T-helper 2 cell treated with Interferon-gamma antibody and Interleukin-4, amounts not matched to agents 5 μg/mL and 100 μg/mL, for 36 hours (primary cell): ENCODE measurements at regions not wholly inside any gene's neighbourhood (a gene's known extent, or its start where the extent isn't known, plus 50 kb on each side); places are given as distances from the start of the nearest gene placed in this dataset.
A peak's percentile ranks its signal among the peaks of the same experiment; 100 is the strongest.

Experiments
- DNase-seq: peaks from one replicate; pipeline ENCODE4 v3.0.0; 2021; ENCODE audit warnings: low spot score
- H3K27ac Mint-ChIP-seq: one replicate; pipeline ENCODE4 v1.8.0; 2021; ENCODE audit warnings: mild to moderate bottlenecking, mixed read lengths
- H3K27me3 Mint-ChIP-seq: one replicate; pipeline ENCODE4 v1.8.0; 2021; ENCODE audit warnings: low read depth, mixed read lengths
- H3K36me3 Mint-ChIP-seq: one replicate; pipeline ENCODE4 v1.8.0; 2021; ENCODE audit warnings: low read depth, mixed read lengths
- H3K4me1 Mint-ChIP-seq: one replicate; pipeline ENCODE4 v1.8.0; 2021; ENCODE audit warnings: low read depth, mixed read lengths
- H3K4me3 Mint-ChIP-seq: one replicate; pipeline ENCODE4 v1.8.0; 2022; ENCODE audit warnings: mild to moderate bottlenecking, moderate library complexity, mixed read lengths
- H3K9me3 Mint-ChIP-seq: one replicate; pipeline ENCODE4 v1.8.0; 2021; ENCODE audit warnings: mixed read lengths

GRCh38 chr6:138570725-138571029 lies 71.4 kb upstream of the NHSL1 start:
- peaks cover 20% of the 10 kb centered on the region for H3K27me3 Mint-ChIP-seq
- no peaks in the 10 kb centered on the region for H3K9me3 Mint-ChIP-seq
- DNase-seq: no peak
- no peaks in the 10 kb centered on the region for H3K4me1 Mint-ChIP-seq
- H3K4me3 Mint-ChIP-seq: no peak overlapping the region
- H3K27ac Mint-ChIP-seq: no peak overlapping the region
- no peaks in the 10 kb centered on the region for H3K36me3 Mint-ChIP-seq

GRCh38 chr6:138571181-138571580 lies 71.9 kb upstream of the NHSL1 start:
- DNase-seq: no peak
- H3K4me1 Mint-ChIP-seq: no peaks in the 10 kb centered on the region
- H3K36me3 Mint-ChIP-seq: no peaks in the 10 kb centered on the region
- H3K4me3 Mint-ChIP-seq: no peak overlapping the region
- peaks cover 20% of the 10 kb centered on the region for H3K27me3 Mint-ChIP-seq
- no peak overlapping the region for H3K27ac Mint-ChIP-seq
- H3K9me3 Mint-ChIP-seq: no peaks in the 10 kb centered on the region

GRCh38 chr6:138571585-138572166 lies 72.4 kb upstream of the NHSL1 start:
- Mint-ChIP-seq H3K4me1 (no peaks in the 10 kb centered on the region), H3K4me3 (no peak overlapping the region), H3K27me3 (peaks cover 20% of the 10 kb centered on the region), H3K9me3 (no peaks in the 10 kb centered on the region), H3K27ac (no peak overlapping the region), H3K36me3 (no peaks in the 10 kb centered on the region)
- DNase-seq: no peak

- H3K27me3 Mint-ChIP-seq: peaks cover 20% of the 10 kb centered on the region
- DNase-seq: no peak
- no peak overlapping the region for H3K27ac Mint-ChIP-seq
- H3K9me3 Mint-ChIP-seq: no peaks in the 10 kb centered on the region
- H3K4me1 Mint-ChIP-seq: no peaks in the 10 kb centered on the region
- H3K4me3 Mint-ChIP-seq: no peak overlapping the region
- H3K36me3 Mint-ChIP-seq: no peaks in the 10 kb centered on the region
These were observed 73.0 kb upstream of the NHSL1 start for GRCh38 chr6:138572167-138572875.

GRCh38 chr6:138572885-138573284 lies 73.6 kb upstream of the NHSL1 start:
- Mint-ChIP-seq H3K4me3 (no peak overlapping the region), H3K27ac (no peak overlapping the region), H3K4me1 (no peaks in the 10 kb centered on the region), H3K9me3 (no peaks in the 10 kb centered on the region), H3K27me3 (peaks cover 16% of the 10 kb centered on the region), H3K36me3 (no peaks in the 10 kb centered on the region)
- DNase-seq: no peak

- DNase-seq: no peak
- Mint-ChIP-seq H3K36me3 (no peaks in the 10 kb centered on the region), H3K4me3 (no peak overlapping the region), H3K27me3 (peaks cover 13% of the 10 kb centered on the region), H3K27ac (no peak overlapping the region), H3K9me3 (no peaks in the 10 kb centered on the region), H3K4me1 (no peaks in the 10 kb centered on the region)
These were observed 76.0 kb upstream of the NHSL1 start for GRCh38 chr6:138575257-138575656.

- Mint-ChIP-seq H3K4me3 (no peak overlapping the region), H3K36me3 (no peaks in the 10 kb centered on the region), H3K27me3 (peaks cover 13% of the 10 kb centered on the region), H3K9me3 (no peaks in the 10 kb centered on the region), H3K4me1 (no peaks in the 10 kb centered on the region), H3K27ac (no peak overlapping the region)
- DNase-seq: no peak
These were observed 77.0 kb upstream of the NHSL1 start for GRCh38 chr6:138576313-138576712.

- no peaks in the 10 kb centered on the region for H3K9me3 Mint-ChIP-seq
- H3K36me3 Mint-ChIP-seq: no peaks in the 10 kb centered on the region
- no peak overlapping the region for H3K4me3 Mint-ChIP-seq
- peaks cover 11% of the 10 kb centered on the region for H3K27me3 Mint-ChIP-seq
- no peaks in the 10 kb centered on the region for H3K4me1 Mint-ChIP-seq
- no peak overlapping the region for H3K27ac Mint-ChIP-seq
- DNase-seq: no peak
These were observed 78.0 kb upstream of the NHSL1 start for GRCh38 chr6:138577151-138577915.

- no peak overlapping the region for H3K27ac Mint-ChIP-seq
- DNase-seq: no peak
- no peaks in the 10 kb centered on the region for H3K36me3 Mint-ChIP-seq
- no peak overlapping the region for H3K4me3 Mint-ChIP-seq
- H3K9me3 Mint-ChIP-seq: no peaks in the 10 kb centered on the region
- H3K27me3 Mint-ChIP-seq: peaks cover 2% of the 10 kb centered on the region
- peaks cover 6% of the 10 kb centered on the region for H3K4me1 Mint-ChIP-seq
These were observed 80.7 kb upstream of the NHSL1 start for GRCh38 chr6:138580040-138580439.

GRCh38 chr6:138580801-138581200 lies 81.5 kb upstream of the NHSL1 start:
- DNase-seq: no peak
- Mint-ChIP-seq H3K9me3 (no peaks in the 10 kb centered on the region), H3K36me3 (no peaks in the 10 kb centered on the region), H3K4me3 (no peak overlapping the region), H3K27me3 (peaks cover 2% of the 10 kb centered on the region), H3K27ac (no peak overlapping the region), H3K4me1 (peaks cover 6% of the 10 kb centered on the region)

GRCh38 chr6:138582573-138582972 lies 83.3 kb upstream of the NHSL1 start:
- H3K9me3 Mint-ChIP-seq: no peaks in the 10 kb centered on the region
- H3K27ac Mint-ChIP-seq: no peak overlapping the region
- peaks cover 14% of the 10 kb centered on the region for H3K4me1 Mint-ChIP-seq
- no peak for DNase-seq
- H3K27me3 Mint-ChIP-seq: peaks cover 2% of the 10 kb centered on the region
- H3K4me3 Mint-ChIP-seq: no peak overlapping the region
- H3K36me3 Mint-ChIP-seq: no peaks in the 10 kb centered on the region

GRCh38 chr6:138586638-138587037 lies 87.3 kb upstream of the NHSL1 start:
- no peaks in the 10 kb centered on the region for H3K9me3 Mint-ChIP-seq
- H3K4me1 Mint-ChIP-seq: peaks cover 28% of the 10 kb centered on the region
- peak overlapping the region; percentile 7 for H3K27ac Mint-ChIP-seq
- no peaks in the 10 kb centered on the region for H3K36me3 Mint-ChIP-seq
- H3K4me3 Mint-ChIP-seq: peak overlapping the region; percentile 1
- DNase-seq: no peak
- peaks cover 2% of the 10 kb centered on the region for H3K27me3 Mint-ChIP-seq

GRCh38 chr6:138588805-138589434 lies 89.6 kb upstream of the NHSL1 start:
- Mint-ChIP-seq H3K27ac (peak overlapping the region; percentile 9), H3K4me3 (no peak overlapping the region), H3K4me1 (peaks cover 46% of the 10 kb centered on the region), H3K27me3 (no peaks in the 10 kb centered on the region), H3K9me3 (no peaks in the 10 kb centered on the region), H3K36me3 (no peaks in the 10 kb centered on the region)
- peak; percentile 29 for DNase-seq
